ENCODE measurements at regions not wholly inside any gene's neighbourhood (a gene's known extent, or its start where the extent isn't known, plus 50 kb on each side); places are given as distances from the start of the nearest gene placed in this dataset.
A peak's percentile ranks its signal among the peaks of the same experiment; 100 is the strongest.

DNA sequence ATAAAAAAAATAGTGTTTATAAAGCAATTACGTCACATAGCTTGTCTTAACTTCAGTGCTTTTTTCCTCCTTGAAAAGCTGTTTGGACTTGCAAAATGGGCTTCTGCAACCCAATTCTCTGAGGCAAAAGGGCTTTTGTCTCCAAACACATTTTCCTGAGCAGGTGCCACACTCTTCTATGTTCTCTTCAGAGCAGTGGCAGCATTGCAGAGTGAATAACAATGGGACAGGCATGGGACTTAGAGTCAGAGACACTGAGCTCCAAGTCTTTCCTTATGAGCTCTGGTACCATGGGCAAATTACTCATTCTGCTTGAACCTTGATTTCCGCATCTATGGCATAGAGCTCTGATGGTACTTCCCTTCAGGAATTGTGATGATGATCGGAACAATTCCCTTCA, 149.0 kb downstream of the ARL6IP6 start:
- no peak for DNase-seq (ENCODE audit: low spot score)

DNA sequence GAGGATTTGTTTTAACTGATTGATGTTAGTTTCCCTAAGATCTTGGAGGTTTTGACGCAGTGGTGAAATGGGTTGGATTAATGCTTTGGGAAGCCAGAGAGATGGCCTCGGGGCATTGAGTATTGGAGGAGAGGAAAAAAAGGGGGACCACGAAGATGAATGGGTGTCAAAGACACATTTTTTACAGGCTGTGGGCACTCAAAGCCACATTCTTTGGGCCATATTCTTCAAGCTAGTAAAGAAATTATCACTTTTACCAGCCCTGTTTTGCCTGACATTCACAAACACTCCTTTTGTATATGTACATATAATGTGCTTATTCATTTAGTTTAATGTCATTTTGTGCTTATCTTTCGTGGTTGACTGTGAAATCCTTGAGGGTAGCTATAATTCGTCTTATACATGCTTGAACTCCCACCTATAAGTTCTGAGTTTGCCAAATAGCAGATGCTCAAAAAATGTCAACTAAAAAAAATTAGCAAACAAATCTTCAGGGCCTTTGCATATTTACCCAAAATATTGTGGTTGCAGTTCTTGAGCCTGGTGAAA, 146.3 kb downstream of the ARL6IP6 start:
- no peak for DNase-seq (ENCODE audit: low spot score)

GRCh38 chr2:152863826-152864225, 145.4 kb downstream of the ARL6IP6 start:
- no peak for DNase-seq (ENCODE audit: low spot score)

DNA sequence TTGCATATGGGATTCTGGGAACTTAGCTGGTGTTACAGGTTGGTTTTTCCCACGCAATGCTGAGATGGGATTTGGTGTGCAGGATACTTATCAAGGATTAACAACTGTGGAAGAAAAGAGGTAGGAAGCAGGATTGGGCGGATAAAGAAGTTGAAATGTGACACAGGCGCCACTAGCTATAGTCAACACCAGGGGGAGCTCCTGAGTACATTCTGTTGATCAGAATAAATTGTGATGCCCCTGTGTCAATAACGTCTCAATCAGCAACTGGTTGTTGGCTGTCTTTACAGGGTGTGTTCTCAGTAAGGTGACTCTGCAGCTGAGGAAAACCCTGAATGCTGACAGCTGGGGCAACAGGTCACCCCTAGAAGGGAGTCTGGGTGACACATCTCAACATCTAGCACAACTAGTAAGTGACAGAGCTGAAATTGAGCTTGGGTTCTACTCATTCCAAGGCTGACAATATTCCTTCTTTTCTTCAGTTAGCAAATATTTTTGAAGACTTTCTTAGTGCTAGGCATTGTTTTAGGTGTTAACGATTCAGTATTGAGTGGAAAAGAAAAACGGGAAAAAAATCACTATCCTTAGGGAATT, 143.0 kb downstream of the ARL6IP6 start:
- peak; percentile 25 for DNase-seq (ENCODE audit: low spot score)

DNA sequence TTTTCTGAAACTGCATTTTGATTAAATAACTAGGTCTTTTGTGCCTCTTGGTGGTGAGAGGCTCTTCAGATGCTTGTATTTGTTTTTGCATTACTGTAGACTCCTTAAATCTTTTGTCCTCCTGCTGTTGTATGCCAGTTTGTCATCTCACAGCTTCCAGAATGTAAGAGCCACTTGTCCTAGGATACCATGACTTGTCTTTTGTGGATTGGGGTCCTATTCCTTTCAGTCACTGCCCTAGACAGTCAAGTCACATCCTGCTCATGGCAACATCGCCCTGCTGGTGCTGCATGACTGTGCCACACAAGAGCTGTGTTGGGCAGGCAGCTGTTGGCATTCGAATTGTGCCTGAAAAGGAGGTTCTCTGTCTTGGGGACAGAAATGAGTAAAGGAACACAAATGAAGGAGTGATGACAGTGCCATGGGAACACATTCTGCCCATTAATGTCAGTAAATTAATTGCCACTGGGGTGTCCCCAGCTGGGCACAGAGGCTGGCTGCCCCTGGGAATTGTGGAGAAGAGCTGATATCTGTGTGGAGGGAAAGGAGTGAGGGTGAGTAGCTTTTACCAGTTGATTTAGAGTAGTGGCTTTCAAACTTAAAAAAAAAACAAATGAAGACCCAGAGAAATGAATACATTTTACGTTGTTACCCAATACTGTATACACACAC, 140.3 kb downstream of the ARL6IP6 start:
- no peak for DNase-seq (ENCODE audit: low spot score)

DNA sequence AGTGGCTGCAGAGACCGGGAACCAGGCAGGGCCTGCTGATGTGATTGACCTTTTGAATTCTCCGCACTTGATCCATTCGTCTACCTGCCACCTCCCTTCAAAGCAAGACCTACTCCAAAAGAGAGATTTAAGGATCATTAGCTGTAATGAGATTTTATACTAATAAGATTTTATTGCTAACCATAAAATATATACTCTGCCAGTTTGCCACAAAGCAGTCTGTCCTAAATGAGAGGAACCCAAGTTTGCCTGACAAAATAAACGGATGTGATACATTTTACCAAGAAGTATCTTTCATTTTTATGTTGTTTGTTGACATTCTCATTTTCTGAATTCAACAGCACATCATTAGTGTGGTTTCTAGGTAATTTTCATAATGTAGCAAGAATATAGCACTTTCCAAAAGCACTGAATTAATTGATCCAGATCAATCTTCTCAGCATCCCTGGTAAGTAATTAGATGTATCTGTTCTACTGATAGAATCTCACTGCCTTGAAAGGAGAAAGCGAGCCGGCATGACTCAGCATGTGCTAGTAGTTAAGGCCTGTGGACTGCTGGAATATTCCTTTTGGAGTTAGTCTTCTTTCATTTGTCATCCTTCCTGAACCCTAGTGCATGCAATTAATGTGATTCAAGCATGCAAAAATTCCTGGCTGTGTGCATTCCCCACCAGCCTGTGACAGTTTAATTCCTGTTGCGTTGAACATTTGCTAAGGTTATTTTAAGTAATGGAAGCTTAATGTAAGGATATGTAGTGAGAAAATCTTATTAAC, 128.5 kb downstream of the ARL6IP6 start:
- DNase-seq (ENCODE audit: low spot score), result no peak

DNA sequence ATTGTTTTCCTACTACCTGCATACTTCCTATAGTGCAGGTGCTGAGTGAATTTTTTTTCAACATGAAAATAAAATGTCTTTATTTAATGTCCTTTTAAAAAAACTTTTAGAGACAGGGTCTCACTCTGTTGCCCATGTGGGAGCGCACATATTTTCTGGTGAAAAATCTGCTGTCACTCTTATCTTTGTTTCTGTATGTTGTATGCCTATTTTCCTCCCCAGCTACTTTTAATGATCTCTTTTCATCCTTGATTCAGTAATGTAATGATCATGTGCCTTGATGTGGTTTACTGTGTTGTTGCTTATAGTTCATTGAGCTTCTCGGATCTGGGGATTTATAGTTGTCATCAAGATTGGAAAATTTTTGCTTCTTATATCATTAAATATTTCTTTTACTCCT, 117.3 kb downstream of the ARL6IP6 start:
- no peak for DNase-seq (ENCODE audit: low spot score)

DNA sequence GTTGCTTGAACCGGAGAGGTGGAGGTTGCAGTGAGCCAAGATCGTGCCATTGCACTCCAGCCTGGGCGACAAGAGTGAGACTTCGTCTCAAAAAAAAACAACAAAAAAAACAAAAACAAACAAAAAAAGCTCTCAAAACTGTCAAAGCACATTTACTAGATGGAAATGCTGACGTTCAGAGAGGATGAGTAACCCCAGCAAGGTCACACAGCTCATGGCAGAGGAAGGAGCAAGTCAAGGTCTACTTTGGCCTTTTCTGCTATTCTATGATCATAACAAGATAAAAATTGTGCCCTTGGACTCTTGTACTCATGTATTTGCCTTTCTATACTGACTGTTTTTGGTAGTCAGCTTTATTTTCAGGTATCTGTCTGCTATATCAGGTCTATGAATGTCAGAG, 109.5 kb downstream of the ARL6IP6 start:
- no peak for DNase-seq (ENCODE audit: low spot score)

DNA sequence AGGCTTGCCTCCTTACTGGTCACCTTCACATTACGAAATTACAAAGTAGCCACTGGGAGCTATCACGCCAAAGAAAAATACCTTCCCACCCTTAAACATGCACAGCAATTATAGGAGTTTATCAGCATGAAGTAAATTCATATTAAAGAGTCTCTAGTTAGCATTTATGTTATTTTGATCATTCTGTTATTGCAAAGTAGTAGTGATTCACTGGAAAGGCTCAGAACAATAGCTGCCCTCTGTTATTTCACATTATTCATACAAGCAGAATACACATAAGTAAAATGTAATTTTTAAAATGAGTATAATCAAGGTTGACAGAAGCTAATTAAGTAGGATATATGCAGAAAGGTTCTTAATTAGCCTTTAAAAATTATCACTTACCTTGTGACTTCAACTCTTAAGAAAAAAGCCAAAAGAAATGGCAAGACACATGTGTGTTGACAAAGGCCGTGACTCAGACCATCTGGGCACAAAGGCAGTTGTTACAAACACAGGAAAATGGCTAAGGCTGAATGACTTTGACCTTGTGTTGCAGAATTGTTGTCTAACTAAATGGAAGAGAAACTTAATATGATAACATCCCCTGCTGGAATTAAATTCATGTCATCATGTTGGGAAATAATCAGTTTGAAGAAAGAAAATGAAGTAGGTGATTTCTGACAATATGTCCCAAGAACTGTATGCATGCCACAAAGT, 108.3 kb downstream of the ARL6IP6 start:
- DNase-seq (ENCODE audit: low spot score), result peak; percentile 78

GRCh38 chr2:152825834-152826233, 107.4 kb downstream of the ARL6IP6 start:
- no peak for DNase-seq (ENCODE audit: low spot score)

DNA sequence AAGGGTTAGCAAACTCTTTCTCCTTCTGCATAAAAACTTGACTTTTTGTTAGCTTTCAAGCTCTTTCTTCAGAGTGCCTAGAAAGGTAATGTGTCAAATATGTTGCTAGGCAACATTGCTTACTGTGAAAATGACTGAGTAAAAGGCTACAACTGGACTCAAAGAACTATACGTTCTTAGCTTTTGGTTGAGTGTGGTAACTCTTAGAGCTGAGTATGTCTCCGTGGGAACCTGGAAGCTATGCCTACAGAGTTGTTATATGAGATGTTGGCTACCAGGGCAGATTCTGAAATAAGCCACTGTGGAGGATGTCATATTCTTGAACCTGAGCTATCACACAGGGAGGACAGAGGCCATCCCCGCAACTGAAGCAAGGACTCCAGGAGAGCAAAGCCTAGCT, 105.5 kb downstream of the ARL6IP6 start:
- DNase-seq (ENCODE audit: low spot score), result no peak

GRCh38 chr2:152822676-152823075, 104.3 kb downstream of the ARL6IP6 start:
- DNase-seq (ENCODE audit: low spot score), result no peak

GRCh38 chr2:152820048-152820447, 101.6 kb downstream of the ARL6IP6 start:
- no peak for DNase-seq (ENCODE audit: low spot score)

GRCh38 chr2:152815634-152816257, 97.3 kb downstream of the ARL6IP6 start:
- no peak for DNase-seq (ENCODE audit: low spot score)

DNA sequence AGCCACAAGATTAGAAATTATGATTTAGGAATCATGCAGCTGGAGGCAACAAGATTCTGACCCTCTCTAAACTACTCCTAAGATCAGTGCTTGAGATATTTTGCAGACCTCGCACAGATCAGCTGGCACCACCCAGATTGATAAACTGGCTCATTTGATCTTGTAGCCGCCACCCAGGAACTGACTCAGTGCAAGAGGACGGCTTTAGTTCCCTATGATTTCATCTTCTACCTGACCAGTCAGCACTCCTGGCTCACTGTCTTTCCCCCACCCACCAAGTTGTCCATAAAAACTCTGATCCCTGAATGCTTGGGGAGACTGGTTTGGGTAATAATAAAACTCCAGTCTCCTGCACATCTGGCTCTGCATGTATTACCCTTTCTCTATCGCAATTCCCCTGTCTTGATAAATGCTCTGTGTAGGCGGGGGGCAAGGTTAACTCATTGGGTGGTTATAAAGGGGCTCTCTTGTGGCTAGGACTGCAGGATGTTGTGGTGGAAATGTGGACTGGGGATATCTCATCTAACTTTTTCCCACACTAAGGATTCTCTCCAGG, 96.1 kb downstream of the ARL6IP6 start:
- no peak for DNase-seq (ENCODE audit: low spot score)

- no peak for DNase-seq (ENCODE audit: low spot score)
These were observed 94.9 kb downstream of the ARL6IP6 start for GRCh38 chr2:152813351-152813750.

Measured in kidney capillary endothelial cell (primary cell).